Neutrophil (primary cell): ENCODE measurements at regions not wholly inside any gene's neighbourhood (a gene's known extent, or its start where the extent isn't known, plus 50 kb on each side); places are given as distances from the start of the nearest gene placed in this dataset.
"Not testable (repeated sequence)": the region's sequence is repeated elsewhere in the genome, so short reads cannot be mapped to it uniquely, and the experiment has no call there.

Source experiments
- H3K27ac ChIP-seq: fragments of 200-600 bp; sonication (generic); 2 replicates; pipeline ENCODE4 v1.5.1; 2016; ENCODE audit warnings: mild to moderate bottlenecking, moderate library complexity
- H3K27me3 ChIP-seq: fragments of 200-600 bp; sonication (generic); 2 replicates; pipeline ENCODE4 v1.6.0; 2016; ENCODE audit warnings: mild to moderate bottlenecking
- H3K36me3 ChIP-seq: fragments of 200-600 bp; sonication (generic); 2 replicates; pipeline ENCODE4 v1.5.1; 2017
- H3K4me1 ChIP-seq, 2 experiments: fragments of 200-600 bp in 1 of 2; sonication (generic) in 1 of 2; 1 replicate in 1 of 2; 2 replicates in 1 of 2; pipeline versions ENCODE4 v1.5.1 to v1.6.1; 2013 to 2016; ENCODE audit warnings: low read depth in 1 of 2, low read length in 1 of 2, mild to moderate bottlenecking in 1 of 2, moderate library complexity in 1 of 2; ENCODE audit not compliant: control insufficient read depth in 1 of 2, insufficient read depth in 1 of 2
- H3K4me3 ChIP-seq, 2 experiments: fragments of 200-600 bp in 1 of 2; sonication (generic) in 1 of 2; 1 replicate in 1 of 2; 2 replicates in 1 of 2; pipeline ENCODE4 v1.5.1; 2013 to 2016; ENCODE audit warnings: low read depth in 1 of 2, low read length in 1 of 2, mild to moderate bottlenecking in 1 of 2, moderate library complexity in 1 of 2
- H3K9me3 ChIP-seq: fragments of 200-600 bp; sonication (generic); 2 replicates; pipeline ENCODE4 v1.5.1; 2016
- TF ChIP-seq, protein P1 (sequence below): fragments of 200-600 bp; sonication (generic); IDR thresholded peaks from 2 replicates; pipeline ENCODE4 v1.5.1; 2016; ENCODE audit warnings: antibody characterized with exemption

DNA sequence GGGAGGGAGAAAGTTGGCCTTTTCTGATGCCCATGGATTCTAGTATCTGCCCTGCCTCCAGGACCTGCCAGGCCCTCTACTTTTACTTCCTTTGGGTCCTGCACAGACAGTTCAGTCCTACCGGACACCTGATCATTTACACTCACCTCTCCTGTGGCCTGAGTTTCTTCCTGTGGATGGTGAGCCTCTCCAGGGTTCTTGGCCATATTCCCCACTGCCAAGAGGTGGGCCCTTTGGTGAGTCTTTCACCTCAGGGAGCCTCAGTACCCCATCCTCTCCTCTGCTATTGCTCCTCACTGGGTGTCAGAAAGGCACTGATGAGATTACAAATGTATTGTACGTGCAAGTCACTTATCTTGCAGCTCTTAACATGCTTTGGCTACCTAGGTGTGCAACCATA, 81.4 kb upstream of the ETV3 start:
- H3K4me3 ChIP-seq = no peak overlapping the region
- no peaks in the 10 kb centered on the region for H3K9me3 ChIP-seq
- H3K4me1 ChIP-seq = no peaks in the 10 kb centered on the region
- H3K36me3 ChIP-seq = no peaks in the 10 kb centered on the region
- TF ChIP-seq, protein P1, sequence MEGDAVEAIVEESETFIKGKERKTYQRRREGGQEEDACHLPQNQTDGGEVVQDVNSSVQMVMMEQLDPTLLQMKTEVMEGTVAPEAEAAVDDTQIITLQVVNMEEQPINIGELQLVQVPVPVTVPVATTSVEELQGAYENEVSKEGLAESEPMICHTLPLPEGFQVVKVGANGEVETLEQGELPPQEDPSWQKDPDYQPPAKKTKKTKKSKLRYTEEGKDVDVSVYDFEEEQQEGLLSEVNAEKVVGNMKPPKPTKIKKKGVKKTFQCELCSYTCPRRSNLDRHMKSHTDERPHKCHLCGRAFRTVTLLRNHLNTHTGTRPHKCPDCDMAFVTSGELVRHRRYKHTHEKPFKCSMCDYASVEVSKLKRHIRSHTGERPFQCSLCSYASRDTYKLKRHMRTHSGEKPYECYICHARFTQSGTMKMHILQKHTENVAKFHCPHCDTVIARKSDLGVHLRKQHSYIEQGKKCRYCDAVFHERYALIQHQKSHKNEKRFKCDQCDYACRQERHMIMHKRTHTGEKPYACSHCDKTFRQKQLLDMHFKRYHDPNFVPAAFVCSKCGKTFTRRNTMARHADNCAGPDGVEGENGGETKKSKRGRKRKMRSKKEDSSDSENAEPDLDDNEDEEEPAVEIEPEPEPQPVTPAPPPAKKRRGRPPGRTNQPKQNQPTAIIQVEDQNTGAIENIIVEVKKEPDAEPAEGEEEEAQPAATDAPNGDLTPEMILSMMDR = no peak
- H3K27ac ChIP-seq = no peak overlapping the region
- H3K27me3 ChIP-seq = peaks cover 11% of the 10 kb centered on the region

DNA sequence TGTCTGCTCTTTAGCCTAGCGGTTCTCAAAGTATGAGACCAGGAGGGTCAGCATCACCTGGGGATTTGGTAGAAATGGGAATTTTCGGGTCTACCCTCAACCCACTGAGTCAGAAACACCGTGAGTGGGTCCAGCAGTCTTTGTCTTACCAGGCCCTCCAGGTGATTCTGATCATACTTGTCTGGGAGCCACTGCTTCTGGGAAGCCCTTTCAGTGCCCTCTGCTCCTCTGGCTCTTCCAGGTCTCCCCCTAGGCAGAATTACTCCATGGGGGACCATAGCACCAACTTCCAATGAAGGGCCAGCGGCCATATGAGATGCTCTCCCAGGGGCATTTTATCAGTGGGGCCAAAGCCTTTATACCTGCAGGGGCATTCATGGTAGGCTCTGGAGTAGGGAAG, 81.0 kb upstream of the ETV3 start:
- Histone ChIP-seq H3K4me3 (no peak overlapping the region), H3K36me3 (no peaks in the 10 kb centered on the region), H3K9me3 (no peaks in the 10 kb centered on the region), H3K4me1 (no peaks in the 10 kb centered on the region), H3K27ac (no peak overlapping the region), H3K27me3 (peaks cover 11% of the 10 kb centered on the region)
- TF ChIP-seq, protein P1 = no peak

DNA sequence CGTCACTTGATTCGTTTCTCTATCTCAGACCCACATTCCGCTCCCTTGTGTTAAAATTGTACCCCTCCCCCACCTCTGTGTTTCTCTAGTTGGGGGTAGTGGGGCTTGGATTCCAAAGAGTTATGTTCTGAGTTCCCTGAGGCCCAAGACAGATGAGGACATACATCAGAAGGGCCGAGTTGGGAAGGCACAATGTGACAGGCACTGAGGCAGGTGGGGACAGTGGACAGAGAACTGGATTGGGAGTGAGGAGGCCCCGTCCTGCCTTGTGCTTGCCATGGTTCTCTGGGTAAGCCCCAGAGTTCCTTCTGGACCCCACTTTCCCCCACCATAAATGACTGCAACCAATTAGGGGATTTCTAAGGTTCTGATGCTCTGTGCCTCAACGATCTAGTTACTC, 80.5 kb upstream of the ETV3 start:
- H3K27me3 ChIP-seq = peaks cover 11% of the 10 kb centered on the region
- no peaks in the 10 kb centered on the region for H3K9me3 ChIP-seq
- no peak overlapping the region for H3K27ac ChIP-seq
- no peaks in the 10 kb centered on the region for H3K4me1 ChIP-seq
- no peak overlapping the region for H3K4me3 ChIP-seq
- no peaks in the 10 kb centered on the region for H3K36me3 ChIP-seq
- TF ChIP-seq, protein P1 = no peak

DNA sequence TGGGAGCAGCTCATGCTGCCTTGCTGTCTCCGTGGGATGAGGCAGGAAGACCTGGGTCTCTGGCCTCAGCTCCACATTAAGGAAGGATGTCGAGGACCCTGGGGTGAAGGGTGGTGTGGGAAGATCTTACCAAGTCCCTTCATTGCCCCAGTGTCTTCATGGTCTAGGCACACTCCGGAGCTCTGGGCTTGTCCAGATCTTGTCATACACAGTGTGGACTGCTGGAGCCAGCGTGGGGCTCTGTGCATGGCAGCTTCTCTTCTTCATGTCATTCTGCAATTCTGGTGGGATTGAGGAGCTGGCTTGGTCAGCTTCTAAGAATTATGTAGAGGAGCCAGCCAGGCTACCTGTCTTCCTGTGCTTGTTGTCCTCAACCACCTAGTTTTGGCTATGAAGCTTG, 79.3 kb upstream of the ETV3 start:
- H3K4me1 ChIP-seq = no peaks in the 10 kb centered on the region
- H3K36me3 ChIP-seq = no peaks in the 10 kb centered on the region
- TF ChIP-seq, protein P1 = no peak
- H3K27ac ChIP-seq = no peak overlapping the region
- H3K27me3 ChIP-seq = peaks cover 7% of the 10 kb centered on the region
- H3K9me3 ChIP-seq = no peaks in the 10 kb centered on the region
- no peak overlapping the region for H3K4me3 ChIP-seq

DNA sequence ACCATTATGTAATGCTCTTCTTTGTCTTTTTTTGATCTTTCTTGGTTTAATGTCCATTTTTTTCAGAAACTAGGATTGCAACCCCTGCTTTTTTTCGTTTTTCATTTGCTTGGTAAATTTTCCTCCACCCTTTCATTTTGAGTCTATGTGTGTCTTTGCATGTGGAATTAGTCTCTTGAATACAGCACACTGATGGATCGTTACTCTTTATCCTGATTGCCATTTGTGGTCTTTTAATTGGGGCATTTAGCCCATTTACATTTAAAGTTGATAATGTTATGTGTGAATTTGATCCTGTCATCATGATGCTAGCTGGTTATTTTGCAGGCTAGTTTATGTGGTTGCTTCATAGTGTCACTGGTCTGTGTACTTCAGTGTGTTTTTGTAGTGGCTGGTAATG, 75.6 kb upstream of the ETV3 start:
- no peaks in the 10 kb centered on the region for H3K36me3 ChIP-seq
- H3K4me3 ChIP-seq = no peak overlapping the region
- no peaks in the 10 kb centered on the region for H3K9me3 ChIP-seq
- no peak overlapping the region for H3K27ac ChIP-seq
- no peaks in the 10 kb centered on the region for H3K4me1 ChIP-seq
- TF ChIP-seq, protein P1 = no peak
- H3K27me3 ChIP-seq = peaks cover 32% of the 10 kb centered on the region

DNA sequence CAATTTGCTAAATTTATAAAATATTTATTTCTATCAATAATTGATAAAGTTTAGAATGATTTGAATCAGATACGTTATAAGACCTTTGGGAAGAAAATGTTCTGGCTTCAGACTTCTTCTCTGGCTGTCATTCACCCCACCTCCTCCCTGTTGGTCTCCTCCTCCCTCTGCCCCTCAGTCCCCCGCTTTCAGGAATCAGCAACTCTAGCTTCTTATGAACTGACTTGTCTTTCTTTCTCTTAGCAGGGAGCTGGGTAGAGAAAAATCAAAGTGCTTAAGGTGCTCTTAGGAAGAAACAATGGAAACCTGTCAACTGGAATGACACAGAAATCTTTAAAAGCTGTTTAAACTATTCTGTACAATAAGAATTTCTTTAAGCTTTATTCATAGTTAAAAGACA, 71.3 kb upstream of the ETV3 start:
- Histone ChIP-seq H3K27ac (no peak overlapping the region), H3K9me3 (no peaks in the 10 kb centered on the region), H3K4me1 (no peaks in the 10 kb centered on the region), H3K27me3 (peaks cover 37% of the 10 kb centered on the region), H3K36me3 (no peaks in the 10 kb centered on the region), H3K4me3 (no peak overlapping the region)
- TF ChIP-seq, protein P1 = no peak

DNA sequence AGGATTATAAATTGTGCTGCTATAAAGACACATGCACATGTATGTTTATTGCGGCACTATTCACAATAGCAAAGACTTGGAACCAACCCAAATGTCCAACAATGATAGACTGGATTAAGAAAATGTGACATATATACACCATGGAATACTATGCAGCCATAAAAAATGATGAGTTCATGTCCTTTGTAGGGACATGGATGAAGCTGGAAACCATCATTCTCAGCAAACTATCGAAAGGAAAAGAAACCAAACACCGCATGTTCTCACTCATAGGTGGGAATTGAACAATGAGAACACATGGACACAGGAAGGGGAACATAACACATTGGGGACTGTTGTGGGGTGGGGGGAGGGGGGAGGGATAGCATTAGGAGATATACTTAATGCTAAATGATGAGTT, 67.8 kb upstream of the ETV3 start:
- H3K36me3 ChIP-seq, H3K9me3 ChIP-seq, H3K27ac ChIP-seq, H3K4me3 ChIP-seq, H3K4me1 ChIP-seq: not testable (repeated sequence)
- peaks cover 29% of the 10 kb centered on the region for H3K27me3 ChIP-seq
